Activated T-cell treated with anti-CD3 and anti-CD28 coated beads, Interleukin-2, amount 50 U/mL, for 48 hours (primary cell): ENCODE measurements at regions not wholly inside any gene's neighbourhood (a gene's known extent, or its start where the extent isn't known, plus 50 kb on each side); places are given as distances from the start of the nearest gene placed in this dataset.
"Not testable (repeated sequence)": the region's sequence is repeated elsewhere in the genome, so short reads cannot be mapped to it uniquely, and the experiment has no call there.

Experiments
- DNase-seq, 2 experiments: peaks; one replicate each; pipeline ENCODE4 v3.0.0-alpha.2; 2020

- not testable (repeated sequence) for DNase-seq
Observed at GRCh38 chr18:8913606-8914403, 188.7 kb upstream of the NDUFV2 start.

- DNase-seq = not testable (repeated sequence)
Observed at GRCh38 chr18:8914404-8915264, 187.9 kb upstream of the NDUFV2 start.

- not testable (repeated sequence) for DNase-seq
Observed at GRCh38 chr18:8920856-8921787, 181.4 kb upstream of the NDUFV2 start.

GRCh38 chr18:8926464-8926863 lies 176.0 kb upstream of the NDUFV2 start:
- no peak for DNase-seq

- no peak for DNase-seq
Observed at GRCh38 chr18:8928044-8928443, 174.5 kb upstream of the NDUFV2 start.

GRCh38 chr18:8928847-8929780 lies 173.4 kb upstream of the NDUFV2 start:
- DNase-seq = no peak

GRCh38 chr18:8930990-8931616 lies 171.4 kb upstream of the NDUFV2 start:
- DNase-seq = no peak

GRCh38 chr18:8932866-8933265 lies 169.6 kb upstream of the NDUFV2 start:
- DNase-seq = no peak

GRCh38 chr18:8933714-8934284 lies 168.7 kb upstream of the NDUFV2 start:
- no peak for DNase-seq

GRCh38 chr18:8935346-8935745 lies 167.2 kb upstream of the NDUFV2 start:
- not testable (repeated sequence) for DNase-seq

GRCh38 chr18:8936619-8937018 lies 165.9 kb upstream of the NDUFV2 start:
- no peak for DNase-seq

- no peak for DNase-seq
Observed at GRCh38 chr18:8937160-8938094, 165.1 kb upstream of the NDUFV2 start.

- DNase-seq = no peak
Observed at GRCh38 chr18:8938817-8939216, 163.7 kb upstream of the NDUFV2 start.

GRCh38 chr18:8942021-8942908 lies 160.2 kb upstream of the NDUFV2 start:
- no peak for DNase-seq

GRCh38 chr18:8942909-8943545 lies 159.5 kb upstream of the NDUFV2 start:
- no peak for DNase-seq

- DNase-seq = no peak
Observed at GRCh38 chr18:8943900-8944870, 158.3 kb upstream of the NDUFV2 start.

GRCh38 chr18:8944871-8945245 lies 157.6 kb upstream of the NDUFV2 start:
- DNase-seq = no peak
